ENCODE measurements at regions not wholly inside any gene's neighbourhood (a gene's known extent, or its start where the extent isn't known, plus 50 kb on each side); places are given as distances from the start of the nearest gene placed in this dataset.
"Not testable (repeated sequence)": the region's sequence is repeated elsewhere in the genome, so short reads cannot be mapped to it uniquely, and the experiment has no call there.

- peak; percentile 100 for FAIRE-seq
- DNase-seq (ENCODE audit: insufficient read length, low spot score): peak; percentile 81
Measured at GRCh38 chr7:112939574-112940313, 146.9 kb downstream of the GPR85 start.

- peak; percentile 85 for FAIRE-seq
- DNase-seq (ENCODE audit: insufficient read length, low spot score): no peak
Measured at GRCh38 chr7:112938863-112939573, 147.6 kb downstream of the GPR85 start.

GRCh38 chr7:112937651-112938415, 147.6 kb upstream of the TMEM168 start:
- no peak for DNase-seq (ENCODE audit: insufficient read length, low spot score)
- peak; percentile 37 for FAIRE-seq

GRCh38 chr7:112933598-112933997, 143.4 kb upstream of the TMEM168 start:
- DNase-seq (ENCODE audit: insufficient read length, low spot score) (no peak), FAIRE-seq (no peak)

GRCh38 chr7:112930787-112931186, 140.6 kb upstream of the TMEM168 start:
- FAIRE-seq: no peak
- no peak for DNase-seq (ENCODE audit: insufficient read length, low spot score)

GRCh38 chr7:112929421-112929820, 139.2 kb upstream of the TMEM168 start:
- FAIRE-seq (no peak), DNase-seq (ENCODE audit: insufficient read length, low spot score) (no peak)

- DNase-seq (ENCODE audit: insufficient read length, low spot score) (no peak), FAIRE-seq (no peak)
Measured at GRCh38 chr7:112926018-112926417, 135.8 kb upstream of the TMEM168 start.

GRCh38 chr7:112922546-112922945, 132.4 kb upstream of the TMEM168 start:
- DNase-seq (ENCODE audit: insufficient read length, low spot score); FAIRE-seq: not testable (repeated sequence)

- FAIRE-seq: not testable (repeated sequence)
Measured at GRCh38 chr7:112916431-112916830, 126.2 kb upstream of the TMEM168 start.

GRCh38 chr7:112908086-112908485, 117.9 kb upstream of the TMEM168 start:
- FAIRE-seq: no peak
- no peak for DNase-seq (ENCODE audit: insufficient read length, low spot score)

More at GRCh38 chr7:112916431-112916830, 126.2 kb upstream of the TMEM168 start:
- DNase-seq (ENCODE audit: insufficient read length, low spot score): not testable (repeated sequence)

- DNase-seq (ENCODE audit: insufficient read length, low spot score): no peak
- FAIRE-seq: no peak
Measured at GRCh38 chr7:112907658-112908057, 117.5 kb upstream of the TMEM168 start.

GRCh38 chr7:112905950-112906349, 115.8 kb upstream of the TMEM168 start:
- DNase-seq (ENCODE audit: insufficient read length, low spot score): no peak
- no peak for FAIRE-seq

- DNase-seq (ENCODE audit: insufficient read length, low spot score): no peak
- FAIRE-seq: no peak
Measured at GRCh38 chr7:112905413-112905812, 115.2 kb upstream of the TMEM168 start.

GRCh38 chr7:112898432-112899290, 108.5 kb upstream of the TMEM168 start:
- DNase-seq (ENCODE audit: insufficient read length, low spot score) (peak; percentile 14), FAIRE-seq (peak; percentile 86)

GRCh38 chr7:112897839-112898431, 107.7 kb upstream of the TMEM168 start:
- DNase-seq (ENCODE audit: insufficient read length, low spot score): no peak
- no peak for FAIRE-seq

- FAIRE-seq: no peak
- no peak for DNase-seq (ENCODE audit: insufficient read length, low spot score)
Measured at GRCh38 chr7:112896026-112896601, 105.9 kb upstream of the TMEM168 start.

GRCh38 chr7:112892263-112892662, 102.1 kb upstream of the TMEM168 start:
- FAIRE-seq (no peak), DNase-seq (ENCODE audit: insufficient read length, low spot score) (no peak)

- FAIRE-seq: no peak
- DNase-seq (ENCODE audit: insufficient read length, low spot score): no peak
Measured at GRCh38 chr7:112891698-112892097, 101.5 kb upstream of the TMEM168 start.

GRCh38 chr7:112889834-112890438, 99.7 kb upstream of the TMEM168 start:
- no peak for DNase-seq (ENCODE audit: insufficient read length, low spot score)
- FAIRE-seq: no peak

All from GM19239 (cell line).